LNCaP clone FGC (cell line): ENCODE measurements at regions not wholly inside any gene's neighbourhood (a gene's known extent, or its start where the extent isn't known, plus 50 kb on each side); places are given as distances from the start of the nearest gene placed in this dataset.

Experiments used
- DNase-seq: peaks from one replicate; pipeline ENCODE4 v3.0.0-alpha.2; 2011; ENCODE audit warnings: low read depth
- H3K4me3 ChIP-seq: 2 replicates; pipeline ENCODE4 v1.5.1; 2011; ENCODE audit warnings: mild to moderate bottlenecking, low read depth, low read length, control low read depth
- TF ChIP-seq, protein P1 (sequence below): IDR thresholded peaks from 2 replicates; pipeline ENCODE4 v1.5.1; 2012; ENCODE audit warnings: mild to moderate bottlenecking; ENCODE audit not compliant: control insufficient read depth, insufficient read depth; ENCODE audit errors: extremely low read depth

DNA sequence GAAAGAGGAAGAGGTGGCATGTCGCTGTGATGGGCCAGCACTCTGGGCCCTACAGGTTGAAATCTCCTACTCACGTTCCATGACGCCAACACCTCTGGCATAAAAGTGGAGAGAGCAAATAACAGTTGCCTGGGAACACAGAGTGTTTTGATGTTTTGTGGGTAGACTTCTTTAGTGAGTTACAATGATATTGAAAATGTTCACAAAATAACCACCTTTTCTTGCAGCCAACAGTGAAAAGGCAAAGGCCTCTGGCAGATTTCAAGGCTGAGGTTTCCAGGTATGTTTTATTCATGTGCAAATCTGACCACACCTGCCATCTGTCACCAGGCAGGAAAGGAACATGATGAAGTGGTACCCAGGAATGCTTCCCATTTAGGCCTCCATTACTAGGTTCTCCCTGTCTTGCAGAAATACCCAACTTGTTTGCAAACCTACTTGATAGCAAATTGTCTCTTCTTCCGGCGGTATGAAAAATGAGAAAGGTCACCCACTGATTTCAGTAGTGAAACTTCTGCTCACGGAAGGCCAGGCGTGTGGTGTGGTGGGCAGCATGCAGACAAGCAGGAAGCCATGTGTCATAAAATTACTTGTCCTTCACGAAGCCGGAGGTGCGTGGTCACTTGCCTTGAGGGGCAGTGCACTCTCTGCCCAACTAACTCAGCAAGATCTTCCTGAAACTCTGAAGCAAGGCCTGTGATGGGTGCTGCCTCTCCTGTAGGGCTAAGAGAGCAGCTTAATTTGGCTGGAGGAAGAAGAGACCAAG, 299.1 kb upstream of the PRDM1 start:
- no peak for DNase-seq
- H3K4me3 ChIP-seq = no peak overlapping the region
- TF ChIP-seq, protein P1, sequence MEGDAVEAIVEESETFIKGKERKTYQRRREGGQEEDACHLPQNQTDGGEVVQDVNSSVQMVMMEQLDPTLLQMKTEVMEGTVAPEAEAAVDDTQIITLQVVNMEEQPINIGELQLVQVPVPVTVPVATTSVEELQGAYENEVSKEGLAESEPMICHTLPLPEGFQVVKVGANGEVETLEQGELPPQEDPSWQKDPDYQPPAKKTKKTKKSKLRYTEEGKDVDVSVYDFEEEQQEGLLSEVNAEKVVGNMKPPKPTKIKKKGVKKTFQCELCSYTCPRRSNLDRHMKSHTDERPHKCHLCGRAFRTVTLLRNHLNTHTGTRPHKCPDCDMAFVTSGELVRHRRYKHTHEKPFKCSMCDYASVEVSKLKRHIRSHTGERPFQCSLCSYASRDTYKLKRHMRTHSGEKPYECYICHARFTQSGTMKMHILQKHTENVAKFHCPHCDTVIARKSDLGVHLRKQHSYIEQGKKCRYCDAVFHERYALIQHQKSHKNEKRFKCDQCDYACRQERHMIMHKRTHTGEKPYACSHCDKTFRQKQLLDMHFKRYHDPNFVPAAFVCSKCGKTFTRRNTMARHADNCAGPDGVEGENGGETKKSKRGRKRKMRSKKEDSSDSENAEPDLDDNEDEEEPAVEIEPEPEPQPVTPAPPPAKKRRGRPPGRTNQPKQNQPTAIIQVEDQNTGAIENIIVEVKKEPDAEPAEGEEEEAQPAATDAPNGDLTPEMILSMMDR = no peak

DNA sequence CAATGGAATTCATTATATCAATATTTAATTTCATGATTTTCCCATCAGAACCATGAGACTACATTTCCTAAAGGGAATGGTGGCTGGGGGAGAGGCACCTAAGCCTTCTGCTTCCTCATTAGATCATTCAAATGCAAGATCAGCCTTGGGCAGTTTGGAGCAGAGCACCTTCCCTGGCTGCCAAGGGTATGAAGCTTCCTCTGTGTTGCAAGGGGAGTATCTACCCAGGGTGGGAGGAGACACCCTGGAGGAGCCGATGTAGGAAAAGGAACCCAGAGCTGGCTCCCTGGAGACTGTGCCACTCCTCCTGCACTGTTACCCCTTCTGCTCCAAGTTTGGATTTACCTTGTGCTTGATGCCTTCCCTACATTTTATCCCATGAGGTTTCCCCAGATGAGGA, 299.7 kb upstream of the PRDM1 start:
- TF ChIP-seq, protein P1 = no peak
- no peak overlapping the region for H3K4me3 ChIP-seq
- no peak for DNase-seq

DNA sequence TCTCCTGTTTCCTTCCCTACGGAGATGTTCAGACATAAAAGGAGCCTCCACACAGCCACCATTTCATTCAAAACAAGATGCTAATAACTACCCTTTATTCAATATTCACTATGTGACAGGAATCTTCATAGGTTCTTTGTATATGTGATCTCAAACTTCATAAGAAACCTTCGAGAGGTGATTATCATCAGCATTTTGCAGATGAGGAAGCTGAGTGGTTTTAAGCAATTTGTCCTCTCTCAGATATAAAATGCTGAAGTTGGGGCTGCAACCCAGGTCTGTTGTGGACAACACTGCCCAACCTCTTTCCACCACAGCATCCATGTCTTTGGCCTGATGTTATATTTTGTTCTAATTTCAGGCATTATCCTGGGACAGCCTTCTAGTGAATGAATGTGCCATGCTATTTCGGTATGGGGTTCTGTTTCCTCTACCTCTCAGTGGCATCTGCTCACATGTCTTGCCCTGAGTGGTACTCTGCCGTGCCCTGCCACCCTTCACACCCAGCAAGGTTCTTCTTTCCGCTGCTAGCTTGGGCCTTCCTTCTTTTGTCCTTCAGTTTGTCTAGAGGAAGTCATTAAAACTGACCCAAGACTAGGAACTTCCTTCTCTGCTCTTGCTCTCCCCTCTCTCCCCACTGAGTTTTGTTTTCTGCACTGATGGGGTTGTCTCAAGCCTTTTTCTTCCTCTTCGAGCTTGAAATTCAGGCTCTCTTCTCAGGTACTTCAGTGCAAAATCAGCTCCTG, 300.9 kb upstream of the PRDM1 start:
- TF ChIP-seq, protein P1 = no peak
- no peak for DNase-seq
- no peak overlapping the region for H3K4me3 ChIP-seq

DNA sequence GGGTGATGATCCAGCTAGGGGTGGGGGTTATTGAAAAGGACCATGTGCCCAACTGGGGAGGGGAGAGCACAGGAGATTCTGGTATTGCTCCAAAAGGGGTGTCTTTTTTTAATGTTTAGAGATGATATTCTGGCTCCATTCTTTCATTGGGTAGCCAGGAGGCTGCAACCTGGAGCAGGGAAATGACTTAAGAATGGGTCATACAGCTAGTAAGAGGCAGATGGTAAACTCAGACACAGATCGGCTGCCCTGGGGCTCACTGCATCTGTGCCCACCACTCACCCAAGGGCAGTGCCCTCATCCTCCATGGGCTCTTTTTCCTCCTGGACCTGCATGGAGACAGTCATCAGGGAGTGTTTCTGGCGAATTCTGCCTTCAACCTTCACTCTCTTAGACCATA, 302.0 kb upstream of the PRDM1 start:
- DNase-seq = no peak
- TF ChIP-seq, protein P1 = no peak
- H3K4me3 ChIP-seq = no peak overlapping the region

DNA sequence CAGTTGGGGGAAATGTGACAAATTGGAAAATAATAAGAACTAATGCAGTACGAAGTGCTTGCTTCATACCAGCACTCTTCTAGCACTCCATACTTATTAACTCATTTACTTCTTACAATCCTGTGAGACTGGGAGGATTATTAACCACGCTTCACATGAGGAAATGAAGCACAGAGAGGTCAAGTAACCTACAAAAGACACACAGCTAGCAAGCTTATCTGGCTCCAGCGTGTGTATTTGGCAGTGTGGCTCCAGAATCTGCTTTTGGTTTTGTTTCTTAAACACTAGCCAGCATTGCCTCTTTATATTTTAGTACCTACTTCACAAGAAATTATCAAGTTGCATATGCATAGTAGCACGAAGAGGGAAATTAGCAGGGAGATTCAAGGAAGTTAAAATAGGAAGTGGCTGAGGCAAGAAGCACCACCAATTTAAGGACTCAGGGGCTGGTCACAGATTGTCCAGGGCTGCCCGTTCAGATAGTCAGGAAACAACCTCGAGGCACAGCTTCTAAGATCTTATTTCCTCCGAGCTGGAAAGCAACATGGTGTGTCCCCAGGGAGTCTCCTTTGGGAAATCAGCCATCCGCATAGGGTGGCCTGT, 302.7 kb upstream of the PRDM1 start:
- TF ChIP-seq, protein P1 = no peak
- no peak for DNase-seq
- H3K4me3 ChIP-seq = no peak overlapping the region

DNA sequence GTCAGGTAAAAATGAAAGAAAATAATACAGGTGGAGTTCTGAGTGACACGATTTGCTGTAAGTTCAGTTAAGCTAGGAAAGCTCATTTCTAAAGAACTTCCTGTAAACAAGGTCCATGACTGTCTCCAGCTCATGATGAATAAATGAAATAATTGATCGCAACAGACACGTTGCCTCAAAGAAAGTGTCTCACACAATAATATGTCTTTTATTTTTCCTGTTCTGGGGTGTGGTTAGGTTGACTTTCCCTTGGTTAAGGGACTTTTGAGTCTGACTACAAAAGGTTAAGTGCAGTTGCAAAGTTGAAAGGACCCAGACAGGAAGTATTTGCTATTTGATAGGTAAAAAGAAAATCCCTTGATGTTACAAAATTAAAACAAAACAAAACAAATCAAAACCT, 304.2 kb upstream of the PRDM1 start:
- no peak overlapping the region for H3K4me3 ChIP-seq
- TF ChIP-seq, protein P1 = no peak
- no peak for DNase-seq
